Type B pancreatic cell (in vitro differentiated cells): ENCODE measurements at regions not wholly inside any gene's neighbourhood (a gene's known extent, or its start where the extent isn't known, plus 50 kb on each side); places are given as distances from the start of the nearest gene placed in this dataset.

Source experiments
- DNase-seq: peaks from one replicate; pipeline ENCODE4 v3.0.0; 2021; ENCODE audit warnings: mixed read lengths; ENCODE audit not compliant: unreplicated experiment; ENCODE audit errors: extremely low spot score
- H3K27ac Mint-ChIP-seq: 2 replicates; pipeline ENCODE4 v1.8.0; 2021; ENCODE audit warnings: mild to moderate bottlenecking, mixed read lengths
- H3K27me3 Mint-ChIP-seq: 2 replicates; pipeline ENCODE4 v1.8.0; 2021; ENCODE audit warnings: mixed read lengths
- H3K36me3 Mint-ChIP-seq: 2 replicates; pipeline ENCODE4 v1.8.0; 2021; ENCODE audit warnings: mixed read lengths
- H3K4me1 Mint-ChIP-seq: one replicate; pipeline ENCODE4 v1.8.0; 2021; ENCODE audit warnings: mixed read lengths; ENCODE audit not compliant: unreplicated experiment
- H3K4me3 Mint-ChIP-seq: 2 replicates; pipeline ENCODE4 v1.8.0; 2021; ENCODE audit warnings: mild to moderate bottlenecking, mixed read lengths
- H3K9me3 Mint-ChIP-seq: 2 replicates; pipeline ENCODE4 v1.8.0; 2021; ENCODE audit warnings: mixed read lengths
- CTCF ChIP-seq: fragments of 200-600 bp; sonication (generic); conservative IDR thresholded peaks from 2 replicates; pipeline ENCODE4 v1.5.0; 2021; ENCODE audit warnings: antibody characterized with exemption, mild to moderate bottlenecking

GRCh38 chrX:42948723-42949657 is 171.0 kb upstream of the PPP1R2C start:
- Mint-ChIP-seq H3K9me3 (no peaks in the 10 kb centered on the region), H3K27me3 (no peaks in the 10 kb centered on the region), H3K4me1 (no peaks in the 10 kb centered on the region), H3K4me3 (no peak overlapping the region), H3K36me3 (no peaks in the 10 kb centered on the region), H3K27ac (no peak overlapping the region)
- no peak for DNase-seq
- no peak for TF ChIP-seq CTCF

GRCh38 chrX:42951747-42952146 is 173.8 kb upstream of the PPP1R2C start:
- no peaks in the 10 kb centered on the region for H3K27me3 Mint-ChIP-seq
- H3K4me3 Mint-ChIP-seq, result no peak overlapping the region
- DNase-seq, result no peak
- H3K36me3 Mint-ChIP-seq, result no peaks in the 10 kb centered on the region
- H3K9me3 Mint-ChIP-seq, result no peaks in the 10 kb centered on the region
- H3K4me1 Mint-ChIP-seq, result no peaks in the 10 kb centered on the region
- TF ChIP-seq CTCF, result no peak
- no peak overlapping the region for H3K27ac Mint-ChIP-seq

- no peaks in the 10 kb centered on the region for H3K27me3 Mint-ChIP-seq
- no peak overlapping the region for H3K4me3 Mint-ChIP-seq
- no peaks in the 10 kb centered on the region for H3K4me1 Mint-ChIP-seq
- H3K27ac Mint-ChIP-seq, result no peak overlapping the region
- H3K36me3 Mint-ChIP-seq, result no peaks in the 10 kb centered on the region
- DNase-seq, result no peak
- no peak for TF ChIP-seq CTCF
- H3K9me3 Mint-ChIP-seq, result no peaks in the 10 kb centered on the region
Measured at GRCh38 chrX:42952621-42953020, 174.7 kb upstream of the PPP1R2C start.

GRCh38 chrX:42954880-42955279 is 176.9 kb upstream of the PPP1R2C start:
- Mint-ChIP-seq H3K27me3 (no peaks in the 10 kb centered on the region), H3K9me3 (no peaks in the 10 kb centered on the region)
- no peak for TF ChIP-seq CTCF

GRCh38 chrX:42955349-42955748 is 177.4 kb upstream of the PPP1R2C start:
- no peaks in the 10 kb centered on the region for H3K9me3 Mint-ChIP-seq
- DNase-seq, result no peak
- no peak overlapping the region for H3K4me3 Mint-ChIP-seq
- no peak for TF ChIP-seq CTCF
- no peaks in the 10 kb centered on the region for H3K36me3 Mint-ChIP-seq
- H3K4me1 Mint-ChIP-seq, result no peaks in the 10 kb centered on the region
- H3K27ac Mint-ChIP-seq, result no peak overlapping the region
- H3K27me3 Mint-ChIP-seq, result no peaks in the 10 kb centered on the region

More at GRCh38 chrX:42954880-42955279, 176.9 kb upstream of the PPP1R2C start:
- Mint-ChIP-seq H3K27ac (no peak overlapping the region), H3K4me3 (no peak overlapping the region), H3K36me3 (no peaks in the 10 kb centered on the region), H3K4me1 (no peaks in the 10 kb centered on the region)
- no peak for DNase-seq
